Tibial nerve (tissue), 4 donors: ENCODE measurements at regions not wholly inside any gene's neighbourhood (a gene's known extent, or its start where the extent isn't known, plus 50 kb on each side); places are given as distances from the start of the nearest gene placed in this dataset.

Experiments
- CTCF ChIP-seq, 5 experiments: fragments of 200-600 bp in 3 of 5; fragments of 450-650 bp in 2 of 5; sonication (generic) in 3 of 5; IDR thresholded peaks; one replicate each; pipeline ENCODE4 v1.5.1; 2016 to 2019; ENCODE audit warnings: antibody characterized with exemption in 5 of 5, mild to moderate bottlenecking in 3 of 5, moderate library complexity in 2 of 5
- EP300 ChIP-seq, 2 donors: sonication (generic); formaldehyde crosslinking; IDR thresholded peaks; one replicate each; pipeline ENCODE4 v1.6.1; 2017; ENCODE audit warnings: antibody characterized with exemption in 2 of 2, mild to moderate bottlenecking in 1 of 2
- POLR2A ChIP-seq, 2 donors: fragments of 450-650 bp; IDR thresholded peaks; one replicate each; pipeline ENCODE4 v1.6.1; 2017; ENCODE audit warnings: antibody characterized with exemption in 2 of 2, mild to moderate bottlenecking in 2 of 2, moderate library complexity in 2 of 2

GRCh38 chr4:1534876-1535526 is 128.8 kb upstream of the NKX1-1 start:
- TF ChIP-seq EP300 (IDR thresholded peaks at IDR 0.05): no peak
- no peak for TF ChIP-seq CTCF (IDR thresholded peaks at IDR 0.05)
- no peak for TF ChIP-seq POLR2A (IDR thresholded peaks at IDR 0.05)
